ENCODE measurements at regions not wholly inside any gene's neighbourhood (a gene's known extent, or its start where the extent isn't known, plus 50 kb on each side); places are given as distances from the start of the nearest gene placed in this dataset.

DNA sequence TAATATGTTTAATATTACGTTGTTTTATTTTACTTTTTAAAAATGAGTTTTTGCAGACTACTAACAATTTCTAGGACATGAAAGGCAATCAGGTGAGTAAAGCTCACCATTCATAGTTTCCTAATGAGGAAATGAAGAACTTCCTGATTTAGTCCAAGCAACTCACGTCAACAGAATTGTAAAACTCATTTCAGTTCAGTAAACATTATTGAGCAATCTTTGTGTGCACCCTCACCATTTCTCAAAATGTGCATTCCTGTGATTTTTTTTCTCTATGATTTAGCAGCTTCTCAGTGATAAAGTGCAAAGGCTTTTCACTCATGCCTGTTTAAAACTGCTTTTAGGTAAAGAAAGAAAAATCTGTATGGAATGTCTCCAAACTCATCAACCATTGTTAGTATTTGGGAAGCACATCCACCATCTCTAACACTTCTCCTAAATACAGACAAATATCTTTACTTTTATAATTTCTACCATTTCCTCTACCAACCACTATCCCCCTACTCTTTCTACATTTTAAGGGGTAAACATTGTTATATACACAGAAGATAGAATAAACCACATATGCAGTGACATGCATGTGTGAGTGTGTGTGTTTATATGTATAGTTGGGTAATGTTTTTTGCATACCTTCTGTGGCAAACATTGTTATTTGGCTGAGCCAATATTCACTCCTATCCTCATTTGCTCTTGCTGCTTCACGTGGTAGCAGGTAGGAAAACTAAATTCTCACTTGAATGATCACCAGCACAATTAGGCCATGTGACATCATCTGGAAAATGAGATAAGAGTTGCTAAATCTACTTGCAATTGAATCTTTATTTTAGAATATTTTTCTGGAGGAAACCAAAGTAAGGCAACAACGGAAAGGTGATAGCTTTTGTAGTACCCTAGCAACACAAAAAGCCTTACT is 54.7 kb upstream of the PRDM8 start:
- TF ChIP-seq, protein P1, sequence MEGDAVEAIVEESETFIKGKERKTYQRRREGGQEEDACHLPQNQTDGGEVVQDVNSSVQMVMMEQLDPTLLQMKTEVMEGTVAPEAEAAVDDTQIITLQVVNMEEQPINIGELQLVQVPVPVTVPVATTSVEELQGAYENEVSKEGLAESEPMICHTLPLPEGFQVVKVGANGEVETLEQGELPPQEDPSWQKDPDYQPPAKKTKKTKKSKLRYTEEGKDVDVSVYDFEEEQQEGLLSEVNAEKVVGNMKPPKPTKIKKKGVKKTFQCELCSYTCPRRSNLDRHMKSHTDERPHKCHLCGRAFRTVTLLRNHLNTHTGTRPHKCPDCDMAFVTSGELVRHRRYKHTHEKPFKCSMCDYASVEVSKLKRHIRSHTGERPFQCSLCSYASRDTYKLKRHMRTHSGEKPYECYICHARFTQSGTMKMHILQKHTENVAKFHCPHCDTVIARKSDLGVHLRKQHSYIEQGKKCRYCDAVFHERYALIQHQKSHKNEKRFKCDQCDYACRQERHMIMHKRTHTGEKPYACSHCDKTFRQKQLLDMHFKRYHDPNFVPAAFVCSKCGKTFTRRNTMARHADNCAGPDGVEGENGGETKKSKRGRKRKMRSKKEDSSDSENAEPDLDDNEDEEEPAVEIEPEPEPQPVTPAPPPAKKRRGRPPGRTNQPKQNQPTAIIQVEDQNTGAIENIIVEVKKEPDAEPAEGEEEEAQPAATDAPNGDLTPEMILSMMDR (IDR thresholded peaks at IDR 0.05; ENCODE audit: control extremely low read depth in 1 of 3, insufficient read depth in 1 of 3, low read depth in 1 of 3, low read length in 3 of 3) = no peak
- no peak for TF ChIP-seq CREB1 (IDR thresholded peaks at IDR 0.05)
- no peak for TF ChIP-seq EZH2 (IDR thresholded peaks at IDR 0.05; ENCODE audit: low read depth, low read length, severe bottlenecking)
- no peak for TF ChIP-seq EP300 (IDR thresholded peaks at IDR 0.05; ENCODE audit: borderline replicate concordance in 1 of 2, low read depth in 2 of 2, low read length in 2 of 2)
- no peak for TF ChIP-seq POLR2A (IDR thresholded peaks at IDR 0.05; ENCODE audit: control extremely low read depth in 1 of 2, low read depth in 2 of 2, low read length in 2 of 2)
- no peak for TF ChIP-seq BCL11A (IDR thresholded peaks at IDR 0.05; ENCODE audit: low read depth in 2 of 2, low read length in 2 of 2)
- no peak for TF ChIP-seq RAD21 (IDR thresholded peaks at IDR 0.05 in 1 of 2, conservative IDR thresholded peaks at IDR 0.05 in 1 of 2; ENCODE audit: low read depth in 2 of 2, low read length in 2 of 2)
- no peak for TF ChIP-seq MAFK (IDR thresholded peaks at IDR 0.05; ENCODE audit: low read depth, low read length)
- TF ChIP-seq CHD2 (IDR thresholded peaks at IDR 0.05; ENCODE audit: low read length) = no peak
- TF ChIP-seq TAF1 (IDR thresholded peaks at IDR 0.05; ENCODE audit: low read depth, low read length) = no peak
- TF ChIP-seq GABPA (IDR thresholded peaks at IDR 0.05; ENCODE audit: borderline replicate concordance, insufficient read depth, low read length) = no peak
